Spleen (tissue), 7 donors: ENCODE measurements at regions not wholly inside any gene's neighbourhood (a gene's known extent, or its start where the extent isn't known, plus 50 kb on each side); places are given as distances from the start of the nearest gene placed in this dataset.

Experiments
- CTCF ChIP-seq, 11 experiments: fragments of 200-600 bp in 7 of 11; fragments of 450-650 bp in 4 of 11; sonication (generic) in 4 of 11; IDR thresholded peaks in 8 of 11; conservative IDR thresholded peaks in 3 of 11; 1 replicate in 7 of 11; 2 replicates in 4 of 11; pipeline versions ENCODE4 v1.4.0 to v1.8.0; 2016 to 2021; ENCODE audit warnings: antibody characterized with exemption in 11 of 11, inconsistent platforms in 4 of 11, mild to moderate bottlenecking in 1 of 11
- POLR2A ChIP-seq, 3 donors: fragments of 450-650 bp; IDR thresholded peaks; one replicate each; pipeline ENCODE4 v1.5.1; 2017; ENCODE audit warnings: antibody characterized with exemption in 3 of 3, mild to moderate bottlenecking in 1 of 3
- donor health status: DM: no; HTN: no; CAD: no; lungs with moderate emphysema.
- donor health status: DM: no; HTN: no; CAD: no.
- donor health status: DM: no; HTN: no; CAD: no.

GRCh38 chr5:84647581-84647980, 262.9 kb upstream of the EDIL3 start:
- TF ChIP-seq CTCF (IDR thresholded peaks at IDR 0.05 in 8 of 11, conservative IDR thresholded peaks at IDR 0.05 in 3 of 11) (no peak), POLR2A (IDR thresholded peaks at IDR 0.05) (no peak)
